GM12801 (cell line): ENCODE measurements at regions not wholly inside any gene's neighbourhood (a gene's known extent, or its start where the extent isn't known, plus 50 kb on each side); places are given as distances from the start of the nearest gene placed in this dataset.

ENCODE experiments used
- CTCF ChIP-seq: IDR thresholded peaks from one replicate; pipeline ENCODE4 v1.5.1; 2011; ENCODE audit warnings: control low read depth; ENCODE audit not compliant: insufficient read length; ENCODE audit errors: extremely low read depth

- TF ChIP-seq CTCF, result no peak
Measured at GRCh38 chr16:65984296-65984695, 382.2 kb upstream of the CDH5 start.

- TF ChIP-seq CTCF, result no peak
Measured at GRCh38 chr16:65981057-65981456, 385.4 kb upstream of the CDH5 start.

- TF ChIP-seq CTCF, result no peak
Measured at GRCh38 chr16:65975049-65975708, 391.3 kb upstream of the CDH5 start.

- TF ChIP-seq CTCF, result no peak
Measured at GRCh38 chr16:65967376-65967775, 399.1 kb upstream of the CDH5 start.

GRCh38 chr16:65965628-65966027 lies 400.9 kb upstream of the CDH5 start:
- no peak for TF ChIP-seq CTCF

GRCh38 chr16:65964752-65965151 lies 401.7 kb upstream of the CDH5 start:
- TF ChIP-seq CTCF, result no peak

GRCh38 chr16:65961476-65962143 lies 404.9 kb upstream of the CDH5 start:
- TF ChIP-seq CTCF, result no peak
